ENCODE measurements at regions not wholly inside any gene's neighbourhood (a gene's known extent, or its start where the extent isn't known, plus 50 kb on each side); places are given as distances from the start of the nearest gene placed in this dataset.
"Not testable (repeated sequence)": the region's sequence is repeated elsewhere in the genome, so short reads cannot be mapped to it uniquely, and the experiment has no call there.

DNA sequence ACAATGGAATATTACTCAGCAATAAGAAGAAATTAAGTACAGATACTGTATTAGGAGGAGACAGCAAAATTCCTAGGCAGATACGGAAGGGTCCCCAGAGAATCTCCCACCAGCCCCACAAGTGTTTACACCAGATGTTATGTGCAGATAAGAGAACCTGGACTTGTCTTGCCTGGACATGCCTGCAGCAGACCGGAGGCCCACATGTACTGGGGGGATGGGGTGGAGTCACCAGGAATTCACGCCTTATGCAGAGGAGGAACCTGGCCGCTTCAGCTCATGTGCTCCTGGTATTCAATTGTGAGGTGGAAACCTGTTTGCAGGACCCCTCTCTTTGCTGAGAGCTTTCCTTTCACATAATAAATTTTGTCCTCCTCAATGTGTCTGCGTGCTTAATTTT lies 586.3 kb upstream of the DEFB115 start:
- not testable (repeated sequence) for DNase-seq

DNA sequence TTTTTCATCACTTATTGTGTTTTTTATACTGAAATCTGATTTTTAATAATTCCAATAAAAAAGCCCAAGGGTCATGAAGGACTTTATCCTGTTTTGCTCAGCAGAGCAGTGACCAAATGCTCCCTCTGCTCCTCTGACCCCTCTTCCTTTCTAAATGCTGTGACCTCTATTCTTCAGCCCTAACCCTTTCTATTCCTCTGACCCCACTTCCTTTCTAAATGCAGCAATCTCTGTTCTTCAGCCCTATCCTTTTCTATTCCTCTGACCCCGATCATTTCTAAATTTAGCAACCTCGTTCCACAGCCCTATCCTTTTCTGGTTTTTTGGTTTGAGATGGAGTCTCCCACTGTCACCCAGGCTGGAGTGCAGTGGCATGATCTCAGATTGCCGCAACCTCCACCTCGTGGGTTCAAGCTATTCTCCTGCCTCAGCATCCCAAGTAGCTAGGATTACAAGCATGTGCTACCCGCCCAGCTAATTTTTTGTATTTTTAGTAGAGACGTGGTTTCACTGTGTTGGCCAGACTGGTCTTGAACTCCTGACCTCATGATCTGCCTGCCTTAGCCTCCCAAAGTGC lies 581.4 kb upstream of the DEFB115 start:
- not testable (repeated sequence) for DNase-seq

DNA sequence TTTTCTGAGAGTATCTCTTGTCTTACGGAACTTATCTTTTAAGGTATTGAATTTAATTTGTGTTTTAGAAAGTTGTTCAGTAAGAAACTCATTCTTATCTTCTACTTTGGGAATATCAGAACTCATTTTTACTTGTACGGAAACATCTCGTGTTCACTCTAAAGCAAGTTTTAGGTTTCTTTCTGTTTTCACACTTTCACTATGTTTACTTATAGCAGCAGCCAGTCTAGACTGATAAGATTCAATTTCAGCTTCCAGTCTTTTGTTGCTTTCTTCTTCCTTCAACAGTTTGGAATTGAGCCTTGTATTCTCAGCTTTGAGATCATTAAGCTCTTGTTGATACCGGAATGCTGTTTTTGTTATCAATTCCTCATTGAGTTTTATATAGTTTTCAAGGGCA lies 575.2 kb upstream of the DEFB115 start:
- not testable (repeated sequence) for DNase-seq

- not testable (repeated sequence) for DNase-seq
These were observed 544.6 kb upstream of the DEFB115 start for GRCh38 chr20:30712861-30713260.

GRCh38 chr20:30719415-30720199 lies 537.9 kb upstream of the DEFB115 start:
- not testable (repeated sequence) for DNase-seq

- DNase-seq = not testable (repeated sequence)
These were observed 534.0 kb upstream of the DEFB115 start for GRCh38 chr20:30723511-30723910.

DNA sequence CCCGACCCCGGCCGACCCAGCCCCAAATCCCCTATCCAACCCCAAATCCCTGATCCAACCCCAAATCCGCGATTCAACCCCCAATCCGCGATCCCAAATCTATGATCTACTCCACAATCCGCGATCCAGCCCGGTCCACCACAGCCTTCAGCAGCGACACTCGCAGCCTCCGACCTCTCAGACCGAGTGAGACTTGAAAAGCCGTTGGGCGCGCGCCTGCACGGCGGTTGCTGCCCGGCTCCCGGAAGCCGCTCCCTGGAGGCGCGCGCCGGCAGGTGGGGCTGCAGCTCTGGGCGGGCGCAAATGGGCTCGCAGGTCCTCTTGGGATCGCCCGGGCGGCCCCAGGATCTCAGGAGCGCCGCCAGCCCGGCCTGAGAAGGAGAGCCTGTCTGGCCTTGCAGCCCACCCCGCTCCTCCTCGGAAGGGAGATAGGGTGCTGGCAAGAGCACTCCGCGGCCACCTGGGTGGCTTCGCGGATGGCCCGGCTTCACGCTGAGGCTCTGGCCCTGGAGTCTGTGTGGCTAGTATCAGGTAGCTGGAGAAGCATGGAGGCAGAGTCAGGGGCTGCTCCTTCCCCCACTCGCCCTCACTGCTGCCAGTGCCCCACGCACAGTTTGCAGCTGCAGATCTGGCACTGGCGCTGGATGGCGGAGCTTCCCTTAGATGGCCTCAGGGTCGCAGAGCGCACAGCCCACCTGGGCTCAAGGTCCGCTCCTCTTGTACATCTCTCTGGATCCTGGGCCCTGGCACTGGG lies 533.4 kb upstream of the DEFB115 start:
- peak; percentile 49 for DNase-seq

GRCh38 chr20:30724688-30725074 lies 532.8 kb upstream of the DEFB115 start:
- not testable (repeated sequence) for DNase-seq

DNA sequence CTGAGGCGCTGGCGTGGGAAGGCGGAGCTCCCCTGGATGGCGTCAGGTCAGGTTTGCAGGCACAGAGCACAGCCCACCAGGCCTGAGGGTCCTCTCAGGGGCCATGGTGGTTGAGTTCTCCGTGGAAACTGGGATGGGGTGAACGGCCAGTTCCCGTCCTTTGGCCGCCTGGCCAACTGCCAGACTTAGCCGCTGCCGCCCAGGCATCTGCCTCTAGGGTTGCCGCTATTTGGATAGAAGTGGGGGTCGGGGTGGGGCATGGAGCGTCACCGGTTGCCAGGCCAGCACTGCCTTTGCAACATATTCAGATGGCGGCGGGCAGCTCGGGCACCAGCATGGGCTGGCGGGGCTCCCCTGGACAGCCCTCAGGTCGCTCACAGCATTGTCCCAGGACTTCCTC lies 532.3 kb upstream of the DEFB115 start:
- DNase-seq = not testable (repeated sequence)

GRCh38 chr20:30728271-30728885 lies 529.1 kb upstream of the DEFB115 start:
- DNase-seq = not testable (repeated sequence)
